ENCODE measurements at regions not wholly inside any gene's neighbourhood (a gene's known extent, or its start where the extent isn't known, plus 50 kb on each side); places are given as distances from the start of the nearest gene placed in this dataset.

GRCh38 chr1:43044572-43045361 is 86.1 kb upstream of the SLC2A1 start:
- no peak for FAIRE-seq

GRCh38 chr1:43043695-43044094 is 85.0 kb upstream of the SLC2A1 start:
- no peak for FAIRE-seq
- no peak for DNase-seq (ENCODE audit: insufficient read length, low spot score)

More at GRCh38 chr1:43044572-43045361, 86.1 kb upstream of the SLC2A1 start:
- DNase-seq (ENCODE audit: insufficient read length, low spot score) = no peak

GRCh38 chr1:43042773-43043457 is 84.2 kb upstream of the SLC2A1 start:
- DNase-seq (ENCODE audit: insufficient read length, low spot score) = no peak
- FAIRE-seq = no peak

GRCh38 chr1:43042127-43042526 is 83.5 kb upstream of the SLC2A1 start:
- DNase-seq (ENCODE audit: insufficient read length, low spot score) (no peak), FAIRE-seq (no peak)

GRCh38 chr1:43041591-43041990 is 82.9 kb upstream of the SLC2A1 start:
- FAIRE-seq = no peak
- no peak for DNase-seq (ENCODE audit: insufficient read length, low spot score)

- FAIRE-seq (no peak), DNase-seq (ENCODE audit: insufficient read length, low spot score) (no peak)
Measured at GRCh38 chr1:43039228-43040055, 80.8 kb upstream of the SLC2A1 start.

GRCh38 chr1:43038232-43038935 is 79.7 kb upstream of the SLC2A1 start:
- no peak for DNase-seq (ENCODE audit: insufficient read length, low spot score)
- FAIRE-seq = no peak

GRCh38 chr1:43037466-43037865 is 78.8 kb upstream of the SLC2A1 start:
- FAIRE-seq = no peak
- DNase-seq (ENCODE audit: insufficient read length, low spot score) = no peak

GRCh38 chr1:43036932-43037331 is 78.3 kb upstream of the SLC2A1 start:
- no peak for FAIRE-seq
- DNase-seq (ENCODE audit: insufficient read length, low spot score) = no peak

- DNase-seq (ENCODE audit: insufficient read length, low spot score) (no peak), FAIRE-seq (no peak)
Measured at GRCh38 chr1:43035821-43036741, 77.4 kb upstream of the SLC2A1 start.

GRCh38 chr1:43034778-43035177 is 76.1 kb upstream of the SLC2A1 start:
- no peak for DNase-seq (ENCODE audit: insufficient read length, low spot score)
- no peak for FAIRE-seq

GRCh38 chr1:43034195-43034658 is 75.6 kb upstream of the SLC2A1 start:
- no peak for FAIRE-seq
- DNase-seq (ENCODE audit: insufficient read length, low spot score) = no peak

- no peak for DNase-seq (ENCODE audit: insufficient read length, low spot score)
- FAIRE-seq = no peak
Measured at GRCh38 chr1:43031316-43032203, 72.9 kb upstream of the SLC2A1 start.

- DNase-seq (ENCODE audit: insufficient read length, low spot score) = no peak
- no peak for FAIRE-seq
Measured at GRCh38 chr1:43024905-43025304, 66.2 kb upstream of the SLC2A1 start.

GRCh38 chr1:43021547-43022474 is 63.1 kb upstream of the SLC2A1 start:
- FAIRE-seq (no peak), DNase-seq (ENCODE audit: insufficient read length, low spot score) (no peak)

- no peak for FAIRE-seq
- no peak for DNase-seq (ENCODE audit: insufficient read length, low spot score)
Measured at GRCh38 chr1:43019226-43019625, 60.6 kb upstream of the SLC2A1 start.

- DNase-seq (ENCODE audit: insufficient read length, low spot score) = no peak
- FAIRE-seq = no peak
Measured at GRCh38 chr1:43018121-43018520, 59.5 kb upstream of the SLC2A1 start.

- DNase-seq (ENCODE audit: insufficient read length, low spot score) (no peak), FAIRE-seq (no peak)
Measured at GRCh38 chr1:43015269-43015668, 56.6 kb upstream of the SLC2A1 start.
